Inflammatory macrophage treated with lipopolysaccharide for 1 hour (primary cell): ENCODE measurements at regions not wholly inside any gene's neighbourhood (a gene's known extent, or its start where the extent isn't known, plus 50 kb on each side); places are given as distances from the start of the nearest gene placed in this dataset.
"Not testable (repeated sequence)": the region's sequence is repeated elsewhere in the genome, so short reads cannot be mapped to it uniquely, and the experiment has no call there.

Experiments
- DNase-seq, 2 donors: peaks; one replicate each; pipeline ENCODE4 v3.0.0-alpha.2; 2020 to 2022

DNA sequence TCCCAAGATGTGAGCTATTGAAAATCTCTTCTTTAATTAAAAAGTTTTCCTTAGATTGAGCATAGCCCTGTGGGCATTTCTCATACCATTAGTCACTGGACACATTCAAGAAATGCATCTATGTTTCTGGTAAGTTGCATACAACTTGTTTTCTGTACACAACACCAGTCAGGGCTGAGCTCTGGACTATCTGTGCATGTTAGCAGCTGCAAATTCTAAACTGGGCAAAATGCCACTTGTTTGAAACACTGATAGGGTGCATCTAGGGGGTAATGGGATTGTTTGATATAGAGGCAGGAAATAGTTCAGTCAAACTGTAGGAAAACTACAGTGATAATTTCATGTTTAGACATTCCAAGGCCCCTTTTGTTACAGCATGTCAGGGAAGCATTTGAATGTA lies 145.6 kb upstream of the NPY start:
- no peak for DNase-seq

DNA sequence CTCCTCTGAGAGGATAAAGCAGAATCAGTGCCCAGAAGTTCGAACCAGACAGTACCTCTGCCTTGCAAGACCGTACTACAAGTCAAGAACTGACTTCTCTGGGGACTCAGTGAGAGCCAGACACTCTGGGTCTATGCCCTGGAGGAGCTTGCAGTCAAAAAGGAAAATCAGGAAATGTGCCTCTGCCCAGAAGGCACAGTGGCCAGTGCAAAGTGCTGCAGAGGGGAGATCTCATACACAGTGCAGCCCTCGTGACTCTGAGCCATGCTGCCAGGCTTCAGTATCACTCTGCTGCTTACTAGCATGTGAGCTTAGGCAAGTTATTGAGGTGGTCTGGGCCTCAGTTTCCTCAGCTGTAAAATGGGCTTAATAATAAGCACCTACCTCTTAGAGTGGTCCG lies 144.0 kb upstream of the NPY start:
- no peak for DNase-seq

DNA sequence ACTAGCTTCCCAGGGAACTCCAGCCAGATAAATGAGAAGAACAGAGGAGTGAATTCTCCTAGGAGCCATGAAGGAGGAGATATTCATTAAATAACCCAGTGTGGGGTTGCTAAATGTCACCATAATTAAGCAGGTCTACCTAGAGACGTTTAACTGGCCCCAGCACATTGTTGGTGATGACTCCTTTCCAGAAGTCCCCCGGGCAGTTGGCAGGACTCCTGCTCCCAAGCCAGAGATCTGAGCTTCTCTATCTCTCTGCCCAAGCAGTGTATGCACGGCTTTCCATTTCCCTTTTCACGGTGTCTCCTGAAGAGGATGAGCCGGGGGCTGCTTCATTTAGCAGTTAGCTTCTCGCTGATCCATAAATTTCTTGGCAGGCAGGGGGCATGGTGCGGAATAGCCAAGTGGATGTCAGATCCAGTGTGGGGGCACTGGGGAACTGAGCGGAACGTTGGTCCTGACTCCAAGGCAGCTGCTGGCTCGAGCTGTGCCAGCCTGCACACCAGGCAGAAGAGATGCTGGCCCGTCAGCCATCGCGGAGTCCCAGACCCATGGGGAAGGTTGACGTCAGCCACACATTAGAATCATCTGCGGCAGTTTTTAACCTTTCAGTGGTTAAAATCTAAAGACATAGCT lies 142.0 kb upstream of the NPY start:
- no peak for DNase-seq

GRCh38 chr7:24143547-24143946 lies 140.4 kb upstream of the NPY start:
- no peak for DNase-seq

GRCh38 chr7:24151944-24152343 lies 132.0 kb upstream of the NPY start:
- no peak for DNase-seq

- DNase-seq, result no peak
These were observed 131.6 kb upstream of the NPY start for GRCh38 chr7:24152356-24152755.

- DNase-seq, result no peak
These were observed 131.0 kb upstream of the NPY start for GRCh38 chr7:24152877-24153472.

DNA sequence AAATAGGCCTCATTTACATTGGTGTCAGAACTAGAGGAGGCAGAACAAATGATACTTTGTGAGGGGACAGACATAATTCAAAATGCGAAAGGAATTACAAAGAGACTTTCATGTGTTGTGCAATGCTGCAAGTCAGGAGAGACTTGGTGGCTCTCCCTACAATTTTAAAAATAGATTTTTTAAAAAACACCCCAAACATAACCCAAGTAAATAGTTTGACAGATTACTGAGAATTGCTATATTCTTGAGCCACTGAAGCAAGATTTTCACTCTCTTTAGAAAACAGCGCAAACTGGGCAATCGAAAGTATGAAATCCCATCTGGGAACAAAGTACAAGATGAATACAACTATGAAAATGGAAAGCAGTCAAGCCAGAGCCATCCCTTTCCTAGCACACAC lies 126.3 kb upstream of the NPY start:
- DNase-seq, result no peak

GRCh38 chr7:24158975-24159374 lies 125.0 kb upstream of the NPY start:
- DNase-seq, result no peak

DNA sequence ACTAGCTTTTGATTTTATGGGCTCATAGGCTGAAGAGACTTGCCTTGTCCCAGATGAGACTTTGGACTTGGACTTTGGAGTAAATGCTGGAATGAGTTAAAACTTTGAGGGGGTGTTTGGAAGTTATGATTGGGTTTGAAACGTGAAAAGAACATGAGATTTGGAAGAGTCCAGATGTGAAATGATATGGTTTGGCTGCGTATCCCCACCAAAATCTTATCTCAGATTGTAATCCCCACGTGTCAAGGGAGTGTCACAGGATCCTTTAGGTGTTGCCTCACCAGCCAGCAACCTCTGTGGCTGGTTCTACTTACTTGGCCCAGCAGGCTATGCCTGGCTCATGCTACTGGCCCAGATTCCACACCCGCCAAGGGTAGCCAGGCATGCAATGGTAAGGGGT lies 119.6 kb upstream of the NPY start:
- no peak for DNase-seq

DNA sequence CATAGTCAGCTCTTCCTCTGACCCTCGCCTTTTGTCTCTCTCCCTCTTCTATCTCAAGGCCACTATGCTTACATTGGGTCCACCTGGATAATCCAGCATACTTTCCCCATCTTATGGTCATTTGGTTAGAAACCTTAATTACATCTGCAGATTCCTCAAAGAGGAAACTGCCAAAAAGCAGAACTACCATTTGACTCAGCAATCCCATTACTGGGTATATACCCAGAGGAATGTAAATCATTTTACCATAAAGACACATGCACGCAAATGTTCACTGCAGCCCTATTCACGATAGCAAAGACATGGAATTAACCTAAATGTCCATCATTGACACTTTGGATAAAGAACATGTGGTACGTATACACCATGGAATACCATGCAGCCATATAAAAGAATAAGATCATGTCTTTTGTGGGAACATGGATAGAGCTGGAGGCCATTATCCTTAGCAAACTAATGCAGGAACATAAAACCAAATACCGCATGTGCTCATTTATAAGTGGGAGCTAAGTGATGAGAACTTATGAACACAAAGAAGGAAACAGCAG lies 114.8 kb upstream of the NPY start:
- DNase-seq, result no peak

GRCh38 chr7:24171951-24172350 lies 112.0 kb upstream of the NPY start:
- not testable (repeated sequence) for DNase-seq

GRCh38 chr7:24172856-24173255 lies 111.1 kb upstream of the NPY start:
- no peak for DNase-seq

DNA sequence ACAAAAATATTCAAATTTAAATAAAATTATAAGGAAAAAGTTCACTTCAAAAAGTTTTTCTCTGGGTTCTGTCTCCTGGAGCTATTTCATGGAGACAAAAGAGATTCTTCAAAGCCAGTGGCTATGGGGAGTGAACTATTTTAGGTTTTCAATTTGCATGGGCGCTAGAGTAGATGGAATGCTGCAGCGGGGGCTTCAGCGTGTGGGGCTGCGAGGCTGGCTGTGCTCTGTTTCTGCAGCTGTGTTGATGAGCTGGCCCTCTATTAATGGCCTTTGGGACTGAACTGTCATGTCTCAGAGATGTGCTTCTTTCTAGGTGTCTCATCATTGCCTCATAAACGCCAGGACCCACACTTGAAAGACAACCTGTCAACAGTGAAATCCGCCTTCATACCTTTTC lies 108.4 kb upstream of the NPY start:
- no peak for DNase-seq

DNA sequence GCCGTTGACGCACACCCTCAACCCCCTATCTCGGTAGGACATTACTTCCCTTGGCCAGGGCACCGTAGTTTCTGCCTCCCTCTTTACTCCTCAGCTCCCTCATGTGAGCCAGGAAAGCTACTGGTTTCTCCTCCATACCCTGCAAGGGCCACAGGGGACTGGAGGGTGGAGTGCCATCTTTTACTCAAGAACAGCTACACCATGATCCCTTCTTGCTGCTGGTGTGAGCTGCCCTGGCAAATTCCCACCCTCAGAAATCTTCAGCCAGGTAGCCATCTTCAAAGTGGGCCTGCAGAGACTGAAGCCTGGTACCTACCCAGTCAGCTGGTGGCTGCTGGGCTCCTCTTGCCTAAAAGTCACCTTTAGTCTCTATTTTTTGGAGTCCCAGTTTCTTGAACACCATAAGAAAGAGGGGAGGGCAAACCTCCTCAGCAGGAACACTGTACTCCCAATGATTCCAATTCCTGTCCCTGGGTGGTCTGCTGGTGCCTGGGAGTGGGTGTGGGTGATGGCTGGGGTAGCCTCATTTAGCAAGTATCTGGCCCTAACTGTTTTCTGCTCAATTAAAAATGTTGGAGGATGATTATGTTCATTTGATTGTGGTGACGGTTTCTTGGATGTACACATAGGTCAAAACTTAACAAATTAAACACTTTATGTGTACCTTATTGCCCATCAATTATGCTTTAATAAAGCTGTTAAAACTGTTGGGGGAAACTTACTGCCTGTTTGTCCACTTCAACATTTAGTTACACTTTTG lies 105.0 kb upstream of the NPY start:
- no peak for DNase-seq

- no peak for DNase-seq
These were observed 92.6 kb upstream of the NPY start for GRCh38 chr7:24191362-24191761.

DNA sequence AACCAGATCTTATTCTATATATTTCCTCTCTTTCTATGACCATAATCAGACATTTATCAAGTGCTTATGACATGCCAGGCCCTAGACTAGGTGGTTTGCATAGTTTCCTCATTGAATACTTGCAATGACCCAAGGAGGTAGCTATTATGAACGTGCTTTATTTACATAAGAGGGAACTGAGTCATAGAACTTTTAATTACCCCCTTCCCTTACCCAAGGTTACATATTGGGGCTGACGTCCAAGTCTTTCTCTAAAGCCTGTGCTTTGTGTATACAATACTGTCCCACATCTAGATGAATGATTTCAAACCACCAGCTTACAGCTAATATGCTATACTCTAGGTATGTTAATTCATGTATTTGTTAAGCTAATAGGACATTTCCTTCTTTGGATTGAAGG lies 91.9 kb upstream of the NPY start:
- DNase-seq, result no peak

GRCh38 chr7:24192691-24193090 lies 91.3 kb upstream of the NPY start:
- no peak for DNase-seq

DNA sequence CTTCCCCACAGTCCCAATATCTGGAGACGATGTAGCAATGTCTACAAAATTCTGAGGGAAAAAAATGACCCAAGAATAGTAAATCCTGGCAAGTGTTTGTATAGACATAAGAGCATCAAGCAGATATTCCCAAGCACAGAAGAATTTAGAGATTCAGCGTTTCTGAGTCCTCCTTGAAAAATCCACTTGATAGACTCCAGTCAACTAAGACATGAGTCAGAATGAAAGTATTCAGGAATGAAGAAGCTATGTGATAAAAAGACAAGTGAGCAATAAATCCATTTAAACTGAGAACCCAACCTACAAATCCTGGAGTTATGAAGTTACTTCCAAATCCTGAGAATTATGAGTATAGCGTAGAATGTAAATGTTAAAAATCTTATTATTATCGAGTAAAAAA lies 86.1 kb upstream of the NPY start:
- no peak for DNase-seq

GRCh38 chr7:24199978-24200377 lies 84.0 kb upstream of the NPY start:
- DNase-seq, result no peak

GRCh38 chr7:24200407-24200966 lies 83.5 kb upstream of the NPY start:
- DNase-seq, result no peak

GRCh38 chr7:24201226-24201625 lies 82.8 kb upstream of the NPY start:
- no peak for DNase-seq

DNA sequence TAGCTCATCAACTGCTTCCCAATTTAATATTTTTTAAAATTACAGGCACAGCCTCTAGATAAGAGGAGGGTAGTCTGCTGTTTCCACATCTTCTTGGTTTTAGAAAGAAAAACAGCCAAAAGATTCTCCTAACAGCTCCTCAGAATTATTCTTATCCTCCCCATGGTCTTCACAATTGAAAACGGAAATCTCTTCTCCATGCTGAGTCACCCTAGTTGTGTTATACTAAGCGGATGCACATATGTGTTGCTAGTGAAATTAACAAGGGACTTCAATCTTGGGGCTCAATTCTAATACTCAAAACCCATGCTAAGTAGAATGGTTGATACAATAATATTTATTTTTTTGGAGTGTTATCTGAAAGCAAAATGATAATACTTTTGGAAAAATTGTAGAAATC lies 71.9 kb upstream of the NPY start:
- DNase-seq, result no peak

- no peak for DNase-seq
These were observed 70.7 kb upstream of the NPY start for GRCh38 chr7:24213311-24213710.
